ENCODE measurements at regions not wholly inside any gene's neighbourhood (a gene's known extent, or its start where the extent isn't known, plus 50 kb on each side); places are given as distances from the start of the nearest gene placed in this dataset.

- Histone ChIP-seq H3K4me3 (ENCODE audit: low read length) (no peak overlapping the region), H3K9ac (ENCODE audit: low read length) (no peak overlapping the region), H3F3A (ENCODE audit: insufficient read depth, low read length, poor library complexity, severe bottlenecking) (no peaks in the 10 kb centered on the region), H3K27ac (ENCODE audit: low read length) (no peak overlapping the region), H3K9me2 (ENCODE audit: insufficient read depth, low read length) (no peaks in the 10 kb centered on the region), H3K9me3 (ENCODE audit: low read length) (no peaks in the 10 kb centered on the region), H3K36me3 (ENCODE audit: insufficient read depth, low read length) (no peaks in the 10 kb centered on the region), H3K79me2 (replicated peaks; ENCODE audit: insufficient read depth, low read length) (no peaks in the 10 kb centered on the region), H2AFZ (ENCODE audit: low read depth, low read length) (no peak overlapping the region), H3K27me3 (ENCODE audit: insufficient read depth, low read depth, low read length) (no peaks in the 10 kb centered on the region), H3K4me2 (ENCODE audit: low read length) (no peak overlapping the region), H4K20me1 (ENCODE audit: insufficient read depth) (no peaks in the 10 kb centered on the region)
- TF ChIP-seq POLR2AphosphoS5 (IDR thresholded peaks at IDR 0.05) (no peak), EP300 (conservative IDR thresholded peaks at IDR 0.05; ENCODE audit: poor library complexity, severe bottlenecking) (no peak), EZH2 (IDR thresholded peaks at IDR 0.05; ENCODE audit: borderline replicate concordance, insufficient read depth, low read length, poor library complexity, severe bottlenecking) (no peak), CTCF (IDR thresholded peaks at IDR 0.05; ENCODE audit: poor library complexity, severe bottlenecking) (no peak), TAF1 (IDR thresholded peaks at IDR 0.05; ENCODE audit: low read depth) (no peak), MXI1 (conservative IDR thresholded peaks at IDR 0.05; ENCODE audit: poor library complexity, severe bottlenecking) (no peak), SMC3 (conservative IDR thresholded peaks at IDR 0.05; ENCODE audit: poor library complexity) (no peak), RAD21 (conservative IDR thresholded peaks at IDR 0.05) (no peak)
- TF ChIP-seq, protein P1, sequence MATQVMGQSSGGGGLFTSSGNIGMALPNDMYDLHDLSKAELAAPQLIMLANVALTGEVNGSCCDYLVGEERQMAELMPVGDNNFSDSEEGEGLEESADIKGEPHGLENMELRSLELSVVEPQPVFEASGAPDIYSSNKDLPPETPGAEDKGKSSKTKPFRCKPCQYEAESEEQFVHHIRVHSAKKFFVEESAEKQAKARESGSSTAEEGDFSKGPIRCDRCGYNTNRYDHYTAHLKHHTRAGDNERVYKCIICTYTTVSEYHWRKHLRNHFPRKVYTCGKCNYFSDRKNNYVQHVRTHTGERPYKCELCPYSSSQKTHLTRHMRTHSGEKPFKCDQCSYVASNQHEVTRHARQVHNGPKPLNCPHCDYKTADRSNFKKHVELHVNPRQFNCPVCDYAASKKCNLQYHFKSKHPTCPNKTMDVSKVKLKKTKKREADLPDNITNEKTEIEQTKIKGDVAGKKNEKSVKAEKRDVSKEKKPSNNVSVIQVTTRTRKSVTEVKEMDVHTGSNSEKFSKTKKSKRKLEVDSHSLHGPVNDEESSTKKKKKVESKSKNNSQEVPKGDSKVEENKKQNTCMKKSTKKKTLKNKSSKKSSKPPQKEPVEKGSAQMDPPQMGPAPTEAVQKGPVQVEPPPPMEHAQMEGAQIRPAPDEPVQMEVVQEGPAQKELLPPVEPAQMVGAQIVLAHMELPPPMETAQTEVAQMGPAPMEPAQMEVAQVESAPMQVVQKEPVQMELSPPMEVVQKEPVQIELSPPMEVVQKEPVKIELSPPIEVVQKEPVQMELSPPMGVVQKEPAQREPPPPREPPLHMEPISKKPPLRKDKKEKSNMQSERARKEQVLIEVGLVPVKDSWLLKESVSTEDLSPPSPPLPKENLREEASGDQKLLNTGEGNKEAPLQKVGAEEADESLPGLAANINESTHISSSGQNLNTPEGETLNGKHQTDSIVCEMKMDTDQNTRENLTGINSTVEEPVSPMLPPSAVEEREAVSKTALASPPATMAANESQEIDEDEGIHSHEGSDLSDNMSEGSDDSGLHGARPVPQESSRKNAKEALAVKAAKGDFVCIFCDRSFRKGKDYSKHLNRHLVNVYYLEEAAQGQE (IDR thresholded peaks at IDR 0.05; ENCODE audit: borderline replicate concordance) = no peak
These were observed 151.5 kb downstream of the VAPA start for GRCh38 chr18:10065296-10065695.

GRCh38 chr18:10067670-10068659 is 154.1 kb downstream of the VAPA start:
- no peak overlapping the region for H3K4me2 ChIP-seq (ENCODE audit: low read length)
- no peak overlapping the region for H3K9ac ChIP-seq (ENCODE audit: low read length)
- H2AFZ ChIP-seq (ENCODE audit: low read depth, low read length) = no peak overlapping the region
- H4K20me1 ChIP-seq (ENCODE audit: insufficient read depth) = no peaks in the 10 kb centered on the region
- no peaks in the 10 kb centered on the region for H3K79me2 ChIP-seq (replicated peaks; ENCODE audit: insufficient read depth, low read length)
- no peaks in the 10 kb centered on the region for H3F3A ChIP-seq (ENCODE audit: insufficient read depth, low read length, poor library complexity, severe bottlenecking)
- no peak for TF ChIP-seq TAF1 (IDR thresholded peaks at IDR 0.05; ENCODE audit: low read depth)
- TF ChIP-seq EZH2 (IDR thresholded peaks at IDR 0.05; ENCODE audit: borderline replicate concordance, insufficient read depth, low read length, poor library complexity, severe bottlenecking) = no peak
- TF ChIP-seq, protein P1 (IDR thresholded peaks at IDR 0.05; ENCODE audit: borderline replicate concordance) = no peak
- TF ChIP-seq RAD21 (conservative IDR thresholded peaks at IDR 0.05) = no peak
- no peak for TF ChIP-seq MXI1 (conservative IDR thresholded peaks at IDR 0.05; ENCODE audit: poor library complexity, severe bottlenecking)
- no peak for TF ChIP-seq EP300 (conservative IDR thresholded peaks at IDR 0.05; ENCODE audit: poor library complexity, severe bottlenecking)
- TF ChIP-seq POLR2AphosphoS5 (IDR thresholded peaks at IDR 0.05) = no peak
- TF ChIP-seq CTCF (IDR thresholded peaks at IDR 0.05; ENCODE audit: poor library complexity, severe bottlenecking) = no peak
- H3K36me3 ChIP-seq (ENCODE audit: insufficient read depth, low read length) = no peaks in the 10 kb centered on the region
- no peaks in the 10 kb centered on the region for H3K9me2 ChIP-seq (ENCODE audit: insufficient read depth, low read length)
- H3K4me3 ChIP-seq (ENCODE audit: low read length) = no peak overlapping the region
- no peak overlapping the region for H3K27ac ChIP-seq (ENCODE audit: low read length)
- H3K9me3 ChIP-seq (ENCODE audit: low read length) = no peaks in the 10 kb centered on the region
- no peaks in the 10 kb centered on the region for H3K27me3 ChIP-seq (ENCODE audit: insufficient read depth, low read depth, low read length)
